ENCODE measurements at regions not wholly inside any gene's neighbourhood (a gene's known extent, or its start where the extent isn't known, plus 50 kb on each side); places are given as distances from the start of the nearest gene placed in this dataset.
"Not testable (repeated sequence)": the region's sequence is repeated elsewhere in the genome, so short reads cannot be mapped to it uniquely, and the experiment has no call there.

- Histone ChIP-seq H3K27ac (ENCODE audit: low read depth, low read length) (no peak overlapping the region), H3K27me3 (ENCODE audit: control insufficient read depth in 5 of 5, insufficient read depth in 4 of 5, low read length in 5 of 5) (no peaks in the 10 kb centered on the region), H3K9ac (ENCODE audit: low read length in 5 of 5) (no peak overlapping the region), H3K4me3 (ENCODE audit: low read depth in 1 of 5, low read length in 5 of 5) (no peak overlapping the region), H3K4me1 (ENCODE audit: control insufficient read depth in 5 of 5, insufficient read depth in 5 of 5, low read length in 5 of 5) (peaks cover 0 to 2% (median 0%) of the 10 kb centered on the region in 5 donors), H3K9me3 (ENCODE audit: control insufficient read depth in 5 of 5, low read length in 5 of 5) (peaks cover 0 to 3% (median 0%) of the 10 kb centered on the region in 5 donors), H3K36me3 (ENCODE audit: control insufficient read depth in 5 of 5, insufficient read depth in 5 of 5, low read length in 5 of 5) (no peaks in the 10 kb centered on the region)
Observed at GRCh38 chr3:169029674-169030285, 633.7 kb downstream of the MECOM start.

GRCh38 chr3:169028716-169029115 lies 634.8 kb downstream of the MECOM start:
- Histone ChIP-seq H3K27me3 (ENCODE audit: control insufficient read depth in 5 of 5, insufficient read depth in 4 of 5, low read length in 5 of 5) (no peaks in the 10 kb centered on the region), H3K4me3 (ENCODE audit: low read depth in 1 of 5, low read length in 5 of 5) (no peak overlapping the region), H3K36me3 (ENCODE audit: control insufficient read depth in 5 of 5, insufficient read depth in 5 of 5, low read length in 5 of 5) (no peaks in the 10 kb centered on the region), H3K27ac (ENCODE audit: low read depth, low read length) (no peak overlapping the region), H3K9me3 (ENCODE audit: control insufficient read depth in 5 of 5, low read length in 5 of 5) (peaks cover 0 to 3% (median 0%) of the 10 kb centered on the region in 5 donors), H3K4me1 (ENCODE audit: control insufficient read depth in 5 of 5, insufficient read depth in 5 of 5, low read length in 5 of 5) (peaks cover 0 to 2% (median 0%) of the 10 kb centered on the region in 5 donors), H3K9ac (ENCODE audit: low read length in 5 of 5) (no peak overlapping the region)

GRCh38 chr3:169026543-169027182 lies 636.8 kb downstream of the MECOM start:
- H3K4me3 ChIP-seq (ENCODE audit: low read depth in 1 of 5, low read length in 5 of 5), result no peak overlapping the region

GRCh38 chr3:169022457-169022856 lies 641.1 kb downstream of the MECOM start:
- H3K27me3 ChIP-seq (ENCODE audit: control insufficient read depth in 5 of 5, insufficient read depth in 4 of 5, low read length in 5 of 5), result peaks cover 0 to 3% (median 0%) of the 10 kb centered on the region in 5 donors
- no peak overlapping the region for H3K9ac ChIP-seq (ENCODE audit: low read length in 5 of 5)
- peaks cover 0 to 2% (median 0%) of the 10 kb centered on the region in 5 donors for H3K4me1 ChIP-seq (ENCODE audit: control insufficient read depth in 5 of 5, insufficient read depth in 5 of 5, low read length in 5 of 5)
- H3K4me3 ChIP-seq (ENCODE audit: low read depth in 1 of 5, low read length in 5 of 5), result no peak overlapping the region
- no peak overlapping the region for H3K27ac ChIP-seq (ENCODE audit: low read depth, low read length)
- H3K36me3 ChIP-seq (ENCODE audit: control insufficient read depth in 5 of 5, insufficient read depth in 5 of 5, low read length in 5 of 5), result no peaks in the 10 kb centered on the region
- H3K9me3 ChIP-seq (ENCODE audit: control insufficient read depth in 5 of 5, low read length in 5 of 5), result no peaks in the 10 kb centered on the region

More at GRCh38 chr3:169026543-169027182, 636.8 kb downstream of the MECOM start:
- Histone ChIP-seq H3K9ac (ENCODE audit: low read length in 5 of 5) (no peak overlapping the region), H3K9me3 (ENCODE audit: control insufficient read depth in 5 of 5, low read length in 5 of 5) (peaks cover 0 to 3% (median 0%) of the 10 kb centered on the region in 5 donors), H3K27ac (ENCODE audit: low read depth, low read length) (no peak overlapping the region), H3K36me3 (ENCODE audit: control insufficient read depth in 5 of 5, insufficient read depth in 5 of 5, low read length in 5 of 5) (no peaks in the 10 kb centered on the region), H3K27me3 (ENCODE audit: control insufficient read depth in 5 of 5, insufficient read depth in 4 of 5, low read length in 5 of 5) (peaks cover 0 to 3% (median 0%) of the 10 kb centered on the region in 5 donors), H3K4me1 (ENCODE audit: control insufficient read depth in 5 of 5, insufficient read depth in 5 of 5, low read length in 5 of 5) (peaks cover 0 to 2% (median 0%) of the 10 kb centered on the region in 5 donors)

- Histone ChIP-seq H3K4me1 (ENCODE audit: control insufficient read depth in 5 of 5, insufficient read depth in 5 of 5, low read length in 5 of 5) (no peaks in the 10 kb centered on the region), H3K4me3 (ENCODE audit: low read depth in 1 of 5, low read length in 5 of 5) (no peak overlapping the region), H3K36me3 (ENCODE audit: control insufficient read depth in 5 of 5, insufficient read depth in 5 of 5, low read length in 5 of 5) (no peaks in the 10 kb centered on the region), H3K9me3 (ENCODE audit: control insufficient read depth in 5 of 5, low read length in 5 of 5) (no peaks in the 10 kb centered on the region), H3K27me3 (ENCODE audit: control insufficient read depth in 5 of 5, insufficient read depth in 4 of 5, low read length in 5 of 5) (peaks cover 0 to 3% (median 0%) of the 10 kb centered on the region in 5 donors), H3K9ac (ENCODE audit: low read length in 5 of 5) (no peak overlapping the region), H3K27ac (ENCODE audit: low read depth, low read length) (no peak overlapping the region)
Observed at GRCh38 chr3:169020371-169020770, 643.1 kb downstream of the MECOM start.

- no peak overlapping the region for H3K9ac ChIP-seq (ENCODE audit: low read length in 5 of 5)
- no peaks in the 10 kb centered on the region for H3K9me3 ChIP-seq (ENCODE audit: control insufficient read depth in 5 of 5, low read length in 5 of 5)
- H3K4me1 ChIP-seq (ENCODE audit: control insufficient read depth in 5 of 5, insufficient read depth in 5 of 5, low read length in 5 of 5), result no peaks in the 10 kb centered on the region
- no peaks in the 10 kb centered on the region for H3K27me3 ChIP-seq (ENCODE audit: control insufficient read depth in 5 of 5, insufficient read depth in 4 of 5, low read length in 5 of 5)
- H3K36me3 ChIP-seq (ENCODE audit: control insufficient read depth in 5 of 5, insufficient read depth in 5 of 5, low read length in 5 of 5), result no peaks in the 10 kb centered on the region
- no peak overlapping the region for H3K27ac ChIP-seq (ENCODE audit: low read depth, low read length)
- H3K4me3 ChIP-seq (ENCODE audit: low read depth in 1 of 5, low read length in 5 of 5), result no peak overlapping the region
Observed at GRCh38 chr3:169009453-169009852, 654.1 kb downstream of the MECOM start.

GRCh38 chr3:169008776-169009358 lies 654.6 kb downstream of the MECOM start:
- no peak overlapping the region for H3K9ac ChIP-seq (ENCODE audit: low read length in 5 of 5)
- no peaks in the 10 kb centered on the region for H3K9me3 ChIP-seq (ENCODE audit: control insufficient read depth in 5 of 5, low read length in 5 of 5)
- H3K4me3 ChIP-seq (ENCODE audit: low read depth in 1 of 5, low read length in 5 of 5), result no peak overlapping the region
- no peaks in the 10 kb centered on the region for H3K4me1 ChIP-seq (ENCODE audit: control insufficient read depth in 5 of 5, insufficient read depth in 5 of 5, low read length in 5 of 5)
- H3K36me3 ChIP-seq (ENCODE audit: control insufficient read depth in 5 of 5, insufficient read depth in 5 of 5, low read length in 5 of 5), result no peaks in the 10 kb centered on the region
- no peaks in the 10 kb centered on the region for H3K27me3 ChIP-seq (ENCODE audit: control insufficient read depth in 5 of 5, insufficient read depth in 4 of 5, low read length in 5 of 5)
- no peak overlapping the region for H3K27ac ChIP-seq (ENCODE audit: low read depth, low read length)

GRCh38 chr3:169007145-169007544 lies 656.4 kb downstream of the MECOM start:
- no peaks in the 10 kb centered on the region for H3K9me3 ChIP-seq (ENCODE audit: control insufficient read depth in 5 of 5, low read length in 5 of 5)
- H3K27me3 ChIP-seq (ENCODE audit: control insufficient read depth in 5 of 5, insufficient read depth in 4 of 5, low read length in 5 of 5), result no peaks in the 10 kb centered on the region
- no peak overlapping the region for H3K4me3 ChIP-seq (ENCODE audit: low read depth in 1 of 5, low read length in 5 of 5)
- H3K9ac ChIP-seq (ENCODE audit: low read length in 5 of 5), result no peak overlapping the region
- no peak overlapping the region for H3K27ac ChIP-seq (ENCODE audit: low read depth, low read length)
- H3K36me3 ChIP-seq (ENCODE audit: control insufficient read depth in 5 of 5, insufficient read depth in 5 of 5, low read length in 5 of 5), result no peaks in the 10 kb centered on the region
- H3K4me1 ChIP-seq (ENCODE audit: control insufficient read depth in 5 of 5, insufficient read depth in 5 of 5, low read length in 5 of 5), result no peaks in the 10 kb centered on the region

GRCh38 chr3:169006398-169006797 lies 657.1 kb downstream of the MECOM start:
- not testable (repeated sequence) for H3K36me3 ChIP-seq (ENCODE audit: control insufficient read depth in 5 of 5, insufficient read depth in 5 of 5, low read length in 5 of 5); H3K27me3 ChIP-seq (ENCODE audit: control insufficient read depth in 5 of 5, insufficient read depth in 4 of 5, low read length in 5 of 5); H3K9me3 ChIP-seq (ENCODE audit: control insufficient read depth in 5 of 5, low read length in 5 of 5); H3K9ac ChIP-seq (ENCODE audit: low read length in 5 of 5); H3K27ac ChIP-seq (ENCODE audit: low read depth, low read length); H3K4me1 ChIP-seq (ENCODE audit: control insufficient read depth in 5 of 5, insufficient read depth in 5 of 5, low read length in 5 of 5); H3K4me3 ChIP-seq (ENCODE audit: low read depth in 1 of 5, low read length in 5 of 5)

GRCh38 chr3:169002689-169003088 lies 660.8 kb downstream of the MECOM start:
- Histone ChIP-seq H3K9me3 (ENCODE audit: control insufficient read depth in 5 of 5, low read length in 5 of 5) (no peaks in the 10 kb centered on the region), H3K9ac (ENCODE audit: low read length in 5 of 5) (no peak overlapping the region), H3K4me1 (ENCODE audit: control insufficient read depth in 5 of 5, insufficient read depth in 5 of 5, low read length in 5 of 5) (no peaks in the 10 kb centered on the region), H3K27me3 (ENCODE audit: control insufficient read depth in 5 of 5, insufficient read depth in 4 of 5, low read length in 5 of 5) (no peaks in the 10 kb centered on the region), H3K27ac (ENCODE audit: low read depth, low read length) (no peak overlapping the region), H3K36me3 (ENCODE audit: control insufficient read depth in 5 of 5, insufficient read depth in 5 of 5, low read length in 5 of 5) (no peaks in the 10 kb centered on the region), H3K4me3 (ENCODE audit: low read depth in 1 of 5, low read length in 5 of 5) (no peak overlapping the region)
